GM23338 (cell line): ENCODE measurements at regions not wholly inside any gene's neighbourhood (a gene's known extent, or its start where the extent isn't known, plus 50 kb on each side); places are given as distances from the start of the nearest gene placed in this dataset.

Experiments used
- ATAC-seq: fragments of 200-7000 bp; cut with Tn5 transposase; 3 replicates; pipeline ENCODE4 v1.9.1; 2020
- DNase-seq: peaks from one replicate; pipeline ENCODE4 v3.0.0-alpha.2; 2015; ENCODE audit warnings: low spot score
- H2AFZ ChIP-seq: fragments of 200-600 bp; sonication (generic); 2 replicates; pipeline ENCODE4 v1.8.0; 2016; ENCODE audit warnings: antibody characterized with exemption, mild to moderate bottlenecking, moderate library complexity
- H3F3A ChIP-seq: fragments of 200-600 bp; sonication (generic); replicated peaks from 2 replicates; pipeline ENCODE4 v1.8.0; 2017; ENCODE audit warnings: antibody characterized with exemption, mixed run types, low read depth
- H3K27ac ChIP-seq: fragments of 200-600 bp; sonication (generic); 2 replicates; pipeline ENCODE4 v1.6.1; 2016; ENCODE audit warnings: low read depth
- H3K27me3 ChIP-seq: fragments of 200-600 bp; sonication (generic); 2 replicates; pipeline ENCODE4 v1.8.0; 2016; ENCODE audit warnings: mild to moderate bottlenecking, mixed run types, moderate library complexity; ENCODE audit not compliant: insufficient read depth
- H3K36me3 ChIP-seq: fragments of 200-600 bp; sonication (generic); 2 replicates; pipeline ENCODE4 v1.8.0; 2016; ENCODE audit warnings: mild to moderate bottlenecking; ENCODE audit not compliant: insufficient read depth
- H3K4me1 ChIP-seq: fragments of 200-600 bp; sonication (generic); 2 replicates; pipeline ENCODE4 v1.8.0; 2016; ENCODE audit warnings: mild to moderate bottlenecking, moderate library complexity; ENCODE audit not compliant: insufficient read depth
- H3K4me2 ChIP-seq: fragments of 200-600 bp; sonication (generic); 2 replicates; pipeline ENCODE4 v1.7.1; 2017; ENCODE audit warnings: mixed run types
- H3K4me3 ChIP-seq: fragments of 200-600 bp; sonication (generic); 2 replicates; pipeline ENCODE4 v1.6.1; 2016; ENCODE audit warnings: mixed run types
- H3K79me2 ChIP-seq: fragments of 200-600 bp; sonication (generic); replicated peaks from 2 replicates; pipeline ENCODE4 v1.8.0; 2017; ENCODE audit warnings: mild to moderate bottlenecking; ENCODE audit not compliant: insufficient read depth
- H3K9me2 ChIP-seq: fragments of 200-600 bp; sonication (generic); 2 replicates; pipeline ENCODE4 v1.8.0; 2017; ENCODE audit not compliant: insufficient read depth
- H4K20me1 ChIP-seq: fragments of 200-600 bp; sonication (generic); replicated peaks from 2 replicates; pipeline ENCODE4 v1.8.0; 2017; ENCODE audit warnings: mild to moderate bottlenecking; ENCODE audit not compliant: insufficient read depth
- H3K27ac Mint-ChIP-seq: 2 replicates; pipeline ENCODE4 v1.8.0; 2020; ENCODE audit warnings: inconsistent platforms, mild to moderate bottlenecking, moderate library complexity, mixed read lengths
- H3K27me3 Mint-ChIP-seq: 3 replicates; pipeline ENCODE4 v1.8.0; 2022; ENCODE audit warnings: low read depth, mild to moderate bottlenecking, moderate library complexity, mixed read lengths, inconsistent platforms; ENCODE audit not compliant: insufficient read depth, poor library complexity
- H3K36me3 Mint-ChIP-seq: 3 replicates; pipeline ENCODE4 v1.8.0; 2021; ENCODE audit warnings: low read depth, mild to moderate bottlenecking, inconsistent platforms, moderate library complexity, mixed read lengths
- H3K4me1 Mint-ChIP-seq: 3 replicates; pipeline ENCODE4 v1.8.0; 2020; ENCODE audit warnings: mild to moderate bottlenecking, inconsistent platforms, mixed read lengths
- H3K4me3 Mint-ChIP-seq: 3 replicates; pipeline ENCODE4 v1.8.0; 2021; ENCODE audit warnings: moderate library complexity, mild to moderate bottlenecking, inconsistent platforms, mixed read lengths
- H3K9me3 Mint-ChIP-seq: 3 replicates; pipeline ENCODE4 v1.8.0; 2020; ENCODE audit warnings: moderate library complexity, mild to moderate bottlenecking, inconsistent platforms, mixed read lengths
- JUNB ChIP-seq: IDR thresholded peaks from one replicate; pipeline ENCODE4 v1.6.1; 2016; ENCODE audit warnings: antibody characterized with exemption; ENCODE audit not compliant: unreplicated experiment
- NANOG ChIP-seq: IDR thresholded peaks from 2 replicates; pipeline ENCODE4 v1.6.1; 2016; ENCODE audit warnings: antibody characterized with exemption, borderline replicate concordance
- STAT1 ChIP-seq: IDR thresholded peaks from one replicate; pipeline ENCODE4 v1.6.1; 2016; ENCODE audit warnings: antibody characterized with exemption; ENCODE audit not compliant: unreplicated experiment
- ZNF331 ChIP-seq: fragments of 250-450 bp; sonication (Bioruptor Pico); IDR thresholded peaks from 2 replicates; pipeline ENCODE4 v1.5.0; 2020; ENCODE audit warnings: low read depth, mild to moderate bottlenecking, moderate library complexity
- TF ChIP-seq, protein P1 (sequence below): fragments of 250-450 bp; sonication (Bioruptor Pico); IDR thresholded peaks from 2 replicates; pipeline ENCODE4 v1.5.0; 2020; ENCODE audit warnings: mild to moderate bottlenecking, moderate library complexity

DNA sequence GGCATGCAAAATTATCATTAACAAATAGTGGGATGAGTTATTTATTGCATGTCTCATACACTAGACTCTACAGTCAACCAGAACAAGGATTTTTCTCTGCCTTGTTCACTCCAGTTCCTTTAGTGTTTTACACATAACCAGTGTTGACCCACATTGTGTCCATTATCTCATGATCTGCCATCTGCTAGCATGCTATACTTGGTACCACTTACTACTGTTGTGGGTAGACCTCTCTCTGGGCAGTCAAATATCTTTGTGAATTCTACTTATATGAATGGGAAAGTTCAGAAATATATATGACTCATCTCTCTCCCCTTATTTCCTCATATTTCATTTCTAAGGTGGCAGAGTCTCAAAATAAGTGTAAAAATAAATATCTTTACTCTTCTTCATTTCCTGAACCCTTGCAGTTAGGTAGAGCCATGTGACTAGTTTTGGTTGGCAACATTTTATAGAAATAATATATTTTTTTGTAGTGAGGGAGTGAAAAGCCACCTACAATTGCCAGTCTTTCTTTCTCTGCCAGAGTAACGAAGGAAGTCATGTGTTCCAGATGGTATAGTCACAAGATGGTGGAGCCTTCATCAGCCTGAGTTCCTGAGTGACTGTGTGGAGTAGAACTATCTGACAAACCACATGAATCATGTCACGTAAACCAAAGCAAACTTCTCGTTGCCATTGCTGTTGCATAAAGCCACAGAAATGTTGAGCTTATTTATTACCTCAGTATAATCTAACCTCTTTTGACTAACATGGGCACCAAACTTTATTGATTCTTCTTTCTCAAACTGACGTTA, 704.0 kb downstream of the RNF144A start:
- ATAC-seq = no peak

More for the DNA sequence above, 704.0 kb downstream of the RNF144A start:
- Mint-ChIP-seq H3K27me3 (no peaks in the 10 kb centered on the region), H3K36me3 (no peaks in the 10 kb centered on the region), H3K27ac (no peak overlapping the region), H3K9me3 (peaks cover 2% of the 10 kb centered on the region; the same call in 1 of the 3 replicates), H3K4me3 (no peak overlapping the region), H3K4me1 (peaks cover 17% of the 10 kb centered on the region)
- Histone ChIP-seq H3F3A (no peaks in the 10 kb centered on the region), H3K27me3 (no peaks in the 10 kb centered on the region), H2AFZ (no peak overlapping the region), H3K36me3 (no peaks in the 10 kb centered on the region), H3K27ac (no peak overlapping the region), H3K79me2 (no peaks in the 10 kb centered on the region), H3K9me2 (peaks cover 16% of the 10 kb centered on the region), H3K4me1 (peaks cover 4% of the 10 kb centered on the region), H3K4me2 (no peak overlapping the region), H4K20me1 (no peaks in the 10 kb centered on the region), H3K4me3 (no peak overlapping the region)
- TF ChIP-seq JUNB (no peak), STAT1 (no peak), NANOG (no peak), ZNF331 (CRISPR knock-in tag) (no peak)
- TF ChIP-seq, protein P1, sequence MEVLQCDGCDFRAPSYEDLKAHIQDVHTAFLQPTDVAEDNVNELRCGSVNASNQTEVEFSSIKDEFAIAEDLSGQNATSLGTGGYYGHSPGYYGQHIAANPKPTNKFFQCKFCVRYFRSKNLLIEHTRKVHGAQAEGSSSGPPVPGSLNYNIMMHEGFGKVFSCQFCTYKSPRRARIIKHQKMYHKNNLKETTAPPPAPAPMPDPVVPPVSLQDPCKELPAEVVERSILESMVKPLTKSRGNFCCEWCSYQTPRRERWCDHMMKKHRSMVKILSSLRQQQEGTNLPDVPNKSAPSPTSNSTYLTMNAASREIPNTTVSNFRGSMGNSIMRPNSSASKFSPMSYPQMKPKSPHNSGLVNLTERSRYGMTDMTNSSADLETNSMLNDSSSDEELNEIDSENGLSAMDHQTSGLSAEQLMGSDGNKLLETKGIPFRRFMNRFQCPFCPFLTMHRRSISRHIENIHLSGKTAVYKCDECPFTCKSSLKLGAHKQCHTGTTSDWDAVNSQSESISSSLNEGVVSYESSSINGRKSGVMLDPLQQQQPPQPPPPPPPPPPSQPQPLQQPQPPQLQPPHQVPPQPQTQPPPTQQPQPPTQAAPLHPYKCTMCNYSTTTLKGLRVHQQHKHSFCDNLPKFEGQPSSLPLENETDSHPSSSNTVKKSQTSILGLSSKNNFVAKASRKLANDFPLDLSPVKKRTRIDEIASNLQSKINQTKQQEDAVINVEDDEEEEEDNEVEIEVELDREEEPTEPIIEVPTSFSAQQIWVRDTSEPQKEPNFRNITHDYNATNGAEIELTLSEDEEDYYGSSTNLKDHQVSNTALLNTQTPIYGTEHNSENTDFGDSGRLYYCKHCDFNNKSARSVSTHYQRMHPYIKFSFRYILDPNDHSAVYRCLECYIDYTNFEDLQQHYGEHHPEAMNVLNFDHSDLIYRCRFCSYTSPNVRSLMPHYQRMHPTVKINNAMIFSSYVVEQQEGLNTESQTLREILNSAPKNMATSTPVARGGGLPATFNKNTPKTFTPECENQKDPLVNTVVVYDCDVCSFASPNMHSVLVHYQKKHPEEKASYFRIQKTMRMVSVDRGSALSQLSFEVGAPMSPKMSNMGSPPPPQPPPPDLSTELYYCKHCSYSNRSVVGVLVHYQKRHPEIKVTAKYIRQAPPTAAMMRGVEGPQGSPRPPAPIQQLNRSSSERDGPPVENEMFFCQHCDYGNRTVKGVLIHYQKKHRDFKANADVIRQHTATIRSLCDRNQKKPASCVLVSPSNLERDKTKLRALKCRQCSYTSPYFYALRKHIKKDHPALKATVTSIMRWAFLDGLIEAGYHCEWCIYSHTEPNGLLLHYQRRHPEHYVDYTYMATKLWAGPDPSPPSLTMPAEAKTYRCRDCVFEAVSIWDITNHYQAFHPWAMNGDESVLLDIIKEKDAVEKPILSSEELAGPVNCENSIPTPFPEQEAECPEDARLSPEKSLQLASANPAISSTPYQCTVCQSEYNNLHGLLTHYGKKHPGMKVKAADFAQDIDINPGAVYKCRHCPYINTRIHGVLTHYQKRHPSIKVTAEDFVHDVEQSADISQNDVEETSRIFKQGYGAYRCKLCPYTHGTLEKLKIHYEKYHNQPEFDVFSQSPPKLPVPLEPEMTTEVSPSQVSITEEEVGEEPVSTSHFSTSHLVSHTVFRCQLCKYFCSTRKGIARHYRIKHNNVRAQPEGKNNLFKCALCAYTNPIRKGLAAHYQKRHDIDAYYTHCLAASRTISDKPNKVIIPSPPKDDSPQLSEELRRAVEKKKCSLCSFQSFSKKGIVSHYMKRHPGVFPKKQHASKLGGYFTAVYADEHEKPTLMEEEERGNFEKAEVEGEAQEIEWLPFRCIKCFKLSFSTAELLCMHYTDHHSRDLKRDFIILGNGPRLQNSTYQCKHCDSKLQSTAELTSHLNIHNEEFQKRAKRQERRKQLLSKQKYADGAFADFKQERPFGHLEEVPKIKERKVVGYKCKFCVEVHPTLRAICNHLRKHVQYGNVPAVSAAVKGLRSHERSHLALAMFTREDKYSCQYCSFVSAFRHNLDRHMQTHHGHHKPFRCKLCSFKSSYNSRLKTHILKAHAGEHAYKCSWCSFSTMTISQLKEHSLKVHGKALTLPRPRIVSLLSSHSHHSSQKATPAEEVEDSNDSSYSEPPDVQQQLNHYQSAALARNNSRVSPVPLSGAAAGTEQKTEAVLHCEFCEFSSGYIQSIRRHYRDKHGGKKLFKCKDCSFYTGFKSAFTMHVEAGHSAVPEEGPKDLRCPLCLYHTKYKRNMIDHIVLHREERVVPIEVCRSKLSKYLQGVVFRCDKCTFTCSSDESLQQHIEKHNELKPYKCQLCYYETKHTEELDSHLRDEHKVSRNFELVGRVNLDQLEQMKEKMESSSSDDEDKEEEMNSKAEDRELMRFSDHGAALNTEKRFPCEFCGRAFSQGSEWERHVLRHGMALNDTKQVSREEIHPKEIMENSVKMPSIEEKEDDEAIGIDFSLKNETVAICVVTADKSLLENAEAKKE (CRISPR knock-in tag) = no peak
- DNase-seq = no peak
